ENCODE measurements at regions not wholly inside any gene's neighbourhood (a gene's known extent, or its start where the extent isn't known, plus 50 kb on each side); places are given as distances from the start of the nearest gene placed in this dataset.

GRCh38 chr12:107247650-107248049 is 154.3 kb upstream of the CRY1 start:
- DNase-seq (ENCODE audit: extremely low read depth in 1 of 4, low spot score in 3 of 4) (no peak), ATAC-seq (no peak), FAIRE-seq (no peak)
- Histone ChIP-seq H3K79me2 (ENCODE audit: control insufficient read depth, insufficient read depth, low read length) (no peaks in the 10 kb centered on the region), H3K4me2 (ENCODE audit: insufficient read depth, low read length) (no peak overlapping the region), H3K36me3 (ENCODE audit: control insufficient read depth, insufficient read depth, low read length) (no peaks in the 10 kb centered on the region), H3K27me3 (ENCODE audit: control insufficient read depth in 2 of 2, insufficient read depth in 2 of 2, low read length in 2 of 2) (no peaks in the 10 kb centered on the region), H3K4me1 (replicated peaks in 1 of 2; ENCODE audit: control insufficient read depth in 2 of 2, insufficient read depth in 2 of 2, low read length in 2 of 2) (no peaks in the 10 kb centered on the region), H2AFZ (ENCODE audit: low read depth, low read length) (no peak overlapping the region), H4K20me1 (replicated peaks; ENCODE audit: control insufficient read depth, insufficient read depth, low read length) (no peaks in the 10 kb centered on the region), H3K9me3 (replicated peaks; ENCODE audit: control insufficient read depth, insufficient read depth, low read depth, low read length) (no peaks in the 10 kb centered on the region), H3K27ac (ENCODE audit: extremely low read depth, low read depth, low read length) (no peak overlapping the region), H3K9me1 (ENCODE audit: control insufficient read depth, insufficient read depth, low read length) (no peaks in the 10 kb centered on the region), H3K4me3 (no peak overlapping the region), H3K9ac (ENCODE audit: insufficient read depth in 1 of 2, low read depth in 2 of 2, low read length in 2 of 2) (no peak overlapping the region)
- CTCF ChIA-PET (ENCODE audit: low intra/inter-chr PET ratio) = no interaction called here
- WGBS (ENCODE audit: insufficient coverage, low coverage, missing lambda C conversion rate) = 0% methylated on average over 1 of the region's 1 CpG
- POLR2A ChIA-PET = no interaction called here
- in situ Hi-C loops (cut with MboI) = no loop called here
- BruUV-seq (replicated peaks) = no TSS peak
- intact Hi-C loops (cut with micrococcal nuclease) = no loop called here
- TF ChIP-seq ZBTB40 (IDR thresholded peaks at IDR 0.05) = no peak
- TF ChIP-seq ZBTB40 (CRISPR knock-in tag; IDR thresholded peaks at IDR 0.05) = no peak
- peak; percentile 94 for TF ChIP-seq ZNF134 (CRISPR knock-in tag; conservative IDR thresholded peaks at IDR 0.05)
- peak; percentile 12 for TF ChIP-seq RBM25 (IDR thresholded peaks at IDR 0.05; ENCODE audit: low read depth, low read length, severe bottlenecking)
- no peak for TF ChIP-seq ATF7 (IDR thresholded peaks at IDR 0.05)
- no peak for TF ChIP-seq MYC (IDR thresholded peaks at IDR 0.05; ENCODE audit: low read depth, low read length)
- TF ChIP-seq MYC (CRISPR knock-in tag; IDR thresholded peaks at IDR 0.05; ENCODE audit: borderline replicate concordance, low read depth) = no peak
- TF ChIP-seq LARP7 (IDR thresholded peaks at IDR 0.05) = no peak
